ENCODE measurements at regions not wholly inside any gene's neighbourhood (a gene's known extent, or its start where the extent isn't known, plus 50 kb on each side); places are given as distances from the start of the nearest gene placed in this dataset.

DNA sequence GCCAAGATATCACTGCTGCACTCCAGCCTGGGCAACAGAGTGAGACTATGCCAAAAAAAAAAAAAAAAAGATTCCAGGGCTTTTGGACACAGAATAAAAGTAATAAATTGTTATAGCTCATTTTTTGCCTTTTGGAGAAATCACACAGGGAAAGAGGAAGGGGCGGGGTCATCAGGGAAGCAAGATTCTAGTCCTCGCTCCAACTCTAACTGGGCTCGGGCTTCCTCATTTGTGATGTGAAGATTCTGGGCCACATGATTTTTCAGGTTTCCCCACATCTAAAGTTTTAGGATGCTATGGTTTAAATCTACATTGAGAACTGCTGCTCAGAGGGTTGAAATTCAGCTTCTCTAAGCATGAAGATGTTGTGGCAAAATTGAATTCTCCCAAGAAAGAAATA is 179.3 kb upstream of the PLXNA2 start:
- TF ChIP-seq EZH2phosphoT487 (IDR thresholded peaks at IDR 0.05; ENCODE audit: low read length): no peak
- no peak for TF ChIP-seq CTCF (IDR thresholded peaks at IDR 0.05; ENCODE audit: low read length)
- TF ChIP-seq EZH2 (optimal IDR thresholded peaks at IDR 0.05; ENCODE audit: low read depth, low read length): no peak

Measured in MM.1S (cell line).